H1 (cell line): ENCODE measurements at regions not wholly inside any gene's neighbourhood (a gene's known extent, or its start where the extent isn't known, plus 50 kb on each side); places are given as distances from the start of the nearest gene placed in this dataset.

ENCODE experiments used
- BRCA1 ChIP-seq: IDR thresholded peaks from 2 replicates; pipeline ENCODE4 v1.6.1; 2012; ENCODE audit warnings: low read depth, low read length, improper control_type of control experiment

- TF ChIP-seq BRCA1, result no peak
These were observed 440.2 kb downstream of the ATP23 start (continued) for GRCh38 chr12:58381546-58381945.
